ENCODE measurements at regions not wholly inside any gene's neighbourhood (a gene's known extent, or its start where the extent isn't known, plus 50 kb on each side); places are given as distances from the start of the nearest gene placed in this dataset.

DNA sequence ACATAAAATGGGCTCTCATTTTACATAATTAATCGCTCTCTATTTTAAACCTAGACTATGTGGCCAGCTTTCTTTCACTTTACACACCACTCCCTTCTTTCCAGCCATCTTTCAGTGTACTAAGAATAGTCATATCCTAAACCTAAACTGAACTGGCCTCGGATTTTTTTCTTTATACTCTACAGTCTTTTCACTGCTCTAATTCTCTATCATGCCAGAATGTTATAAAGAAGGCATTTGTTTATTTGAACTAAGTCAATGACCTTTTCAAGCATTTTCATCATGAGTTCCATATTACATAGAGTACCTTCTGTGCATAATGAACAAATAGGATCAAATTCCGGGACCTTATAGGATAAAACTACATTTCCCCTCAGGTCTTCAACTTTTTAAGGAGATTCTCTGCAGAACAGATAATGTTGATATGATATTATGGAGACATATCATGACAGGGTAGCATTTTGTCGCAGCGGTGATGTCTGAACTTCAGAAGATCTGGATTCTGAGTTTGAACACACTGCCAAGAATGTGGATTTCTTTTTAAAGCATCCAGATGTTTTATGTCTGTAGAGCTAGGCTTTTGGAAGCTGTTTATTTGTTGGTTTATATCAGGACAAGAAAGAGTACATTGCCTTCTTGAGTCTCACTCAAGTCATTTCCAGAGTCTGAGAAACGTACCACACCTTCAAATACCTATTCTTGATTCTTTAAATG, 1047.3 kb downstream of the MCTP2 start:
- Histone ChIP-seq H3K4me3 (ENCODE audit: low read depth in 1 of 2, low read length in 2 of 2) (no peak overlapping the region), H3K27me3 (ENCODE audit: control insufficient read depth in 1 of 2, insufficient read depth in 2 of 2, low read length in 2 of 2) (no peaks in the 10 kb centered on the region), H3K36me3 (ENCODE audit: control insufficient read depth in 1 of 2, insufficient read depth in 2 of 2, low read length in 2 of 2) (no peaks in the 10 kb centered on the region), H3K9ac (ENCODE audit: low read depth in 1 of 2, low read length in 2 of 2) (no peak overlapping the region), H3K27ac (ENCODE audit: low read depth, low read length) (no peak overlapping the region), H3K4me1 (ENCODE audit: control insufficient read depth in 1 of 2, insufficient read depth in 2 of 2, low read length in 2 of 2) (no peaks in the 10 kb centered on the region), H3K9me3 (ENCODE audit: control insufficient read depth in 1 of 2, low read length in 2 of 2) (no peaks in the 10 kb centered on the region)

DNA sequence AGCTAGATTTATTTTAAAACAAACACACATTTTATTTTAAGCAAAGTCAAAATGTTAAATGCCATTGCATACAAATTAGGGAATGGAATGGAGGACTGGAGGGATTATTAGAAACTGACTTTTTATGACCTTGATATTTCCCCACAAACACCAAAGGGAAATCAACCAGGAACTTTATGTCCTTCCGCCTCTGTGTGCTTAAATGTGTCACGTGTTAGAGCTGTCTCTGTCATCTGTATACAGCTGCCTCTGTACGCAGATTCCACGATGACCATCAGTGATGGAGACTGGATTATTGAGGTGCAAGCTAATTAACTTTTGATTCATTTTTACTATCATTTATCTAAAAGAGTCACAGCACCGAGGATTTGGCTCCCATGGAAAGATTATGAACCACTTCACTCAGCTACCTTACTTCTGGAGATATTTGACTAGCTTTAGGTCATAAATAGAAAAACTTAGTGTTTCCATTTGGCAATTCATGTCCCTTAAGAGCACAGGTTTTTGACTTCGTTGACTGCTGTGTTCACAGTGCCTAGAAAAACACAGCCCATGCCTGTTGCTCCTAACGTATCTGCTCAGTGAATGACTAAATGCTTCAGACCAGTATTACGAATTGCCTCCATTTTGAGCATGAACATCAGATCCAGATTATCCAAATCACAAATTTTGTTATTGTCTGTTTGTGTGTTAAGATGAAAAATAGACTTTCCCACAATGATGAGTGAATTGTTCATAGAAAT, 1048.1 kb downstream of the MCTP2 start:
- H3K4me3 ChIP-seq (ENCODE audit: low read depth in 1 of 2, low read length in 2 of 2) = no peak overlapping the region
- H3K27ac ChIP-seq (ENCODE audit: low read depth, low read length) = no peak overlapping the region
- no peaks in the 10 kb centered on the region for H3K27me3 ChIP-seq (ENCODE audit: control insufficient read depth in 1 of 2, insufficient read depth in 2 of 2, low read length in 2 of 2)
- no peak overlapping the region for H3K9ac ChIP-seq (ENCODE audit: low read depth in 1 of 2, low read length in 2 of 2)
- no peaks in the 10 kb centered on the region for H3K4me1 ChIP-seq (ENCODE audit: control insufficient read depth in 1 of 2, insufficient read depth in 2 of 2, low read length in 2 of 2)
- H3K9me3 ChIP-seq (ENCODE audit: control insufficient read depth in 1 of 2, low read length in 2 of 2) = no peaks in the 10 kb centered on the region
- no peaks in the 10 kb centered on the region for H3K36me3 ChIP-seq (ENCODE audit: control insufficient read depth in 1 of 2, insufficient read depth in 2 of 2, low read length in 2 of 2)

DNA sequence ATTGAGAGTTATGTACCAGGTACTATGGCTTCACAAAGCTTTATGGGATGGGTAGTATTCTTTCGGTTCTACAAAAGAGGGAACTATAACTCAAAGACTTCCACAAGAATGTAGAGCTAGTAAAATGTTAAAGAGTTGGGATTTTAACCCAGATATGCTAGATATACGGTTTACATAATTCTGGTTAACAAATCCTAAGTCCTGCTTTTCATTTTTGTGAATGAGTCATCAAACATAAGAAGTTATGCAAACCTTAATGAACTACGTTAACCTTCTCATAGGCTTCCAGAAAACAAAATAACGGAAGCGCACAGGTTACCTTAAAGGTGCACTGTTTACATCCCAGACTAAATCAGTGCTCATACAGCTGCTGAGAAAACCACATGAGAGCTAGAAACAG, 1049.3 kb downstream of the MCTP2 start:
- Histone ChIP-seq H3K4me3 (ENCODE audit: low read depth in 1 of 2, low read length in 2 of 2) (no peak overlapping the region), H3K9ac (ENCODE audit: low read depth in 1 of 2, low read length in 2 of 2) (no peak overlapping the region), H3K27ac (ENCODE audit: low read depth, low read length) (no peak overlapping the region), H3K4me1 (ENCODE audit: control insufficient read depth in 1 of 2, insufficient read depth in 2 of 2, low read length in 2 of 2) (no peaks in the 10 kb centered on the region), H3K9me3 (ENCODE audit: control insufficient read depth in 1 of 2, low read length in 2 of 2) (no peaks in the 10 kb centered on the region), H3K27me3 (ENCODE audit: control insufficient read depth in 1 of 2, insufficient read depth in 2 of 2, low read length in 2 of 2) (no peaks in the 10 kb centered on the region), H3K36me3 (ENCODE audit: control insufficient read depth in 1 of 2, insufficient read depth in 2 of 2, low read length in 2 of 2) (no peaks in the 10 kb centered on the region)

DNA sequence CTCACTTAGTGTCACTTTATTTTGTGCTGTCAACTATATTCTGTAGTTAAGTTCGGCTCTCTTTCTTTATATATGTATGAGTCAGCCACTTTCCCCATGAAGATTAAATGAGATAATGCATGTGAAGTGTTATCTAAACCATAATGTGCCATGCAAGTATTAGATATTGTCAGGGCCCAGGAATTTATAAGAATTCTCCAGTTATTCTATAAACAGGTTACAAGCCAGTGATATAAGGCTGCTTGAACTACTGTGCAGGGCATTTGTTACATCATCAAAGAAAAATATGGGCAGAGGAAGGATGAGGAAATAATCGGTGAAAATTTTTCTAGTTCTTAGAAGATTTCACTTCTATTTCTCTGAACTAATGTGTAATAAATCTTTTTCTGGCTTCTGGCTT, 1049.0 kb upstream of the NR2F2 start:
- no peaks in the 10 kb centered on the region for H3K9me3 ChIP-seq (ENCODE audit: control insufficient read depth in 1 of 2, low read length in 2 of 2)
- H3K9ac ChIP-seq (ENCODE audit: low read depth in 1 of 2, low read length in 2 of 2) = no peak overlapping the region
- no peaks in the 10 kb centered on the region for H3K27me3 ChIP-seq (ENCODE audit: control insufficient read depth in 1 of 2, insufficient read depth in 2 of 2, low read length in 2 of 2)
- no peaks in the 10 kb centered on the region for H3K36me3 ChIP-seq (ENCODE audit: control insufficient read depth in 1 of 2, insufficient read depth in 2 of 2, low read length in 2 of 2)
- H3K4me3 ChIP-seq (ENCODE audit: low read depth in 1 of 2, low read length in 2 of 2) = no peak overlapping the region
- H3K4me1 ChIP-seq (ENCODE audit: control insufficient read depth in 1 of 2, insufficient read depth in 2 of 2, low read length in 2 of 2) = no peaks in the 10 kb centered on the region
- no peak overlapping the region for H3K27ac ChIP-seq (ENCODE audit: low read depth, low read length)

DNA sequence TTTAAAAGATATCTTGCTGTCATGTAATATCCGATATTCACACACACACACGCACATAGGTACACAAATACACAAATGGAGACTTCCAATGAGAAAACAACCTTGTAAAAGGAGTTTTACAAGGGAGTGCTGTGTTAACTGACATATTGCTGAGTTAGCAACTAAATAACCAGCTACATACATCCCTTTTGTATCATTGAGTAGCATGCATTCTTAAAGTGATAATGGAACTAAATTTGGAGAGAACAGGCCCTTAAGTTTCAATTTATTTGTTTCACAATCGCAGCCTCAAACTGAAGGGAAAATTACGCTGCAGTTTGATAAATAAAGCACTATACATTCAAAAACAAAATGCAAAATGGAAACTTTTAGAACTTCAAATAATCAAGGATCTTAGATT, 1046.0 kb upstream of the NR2F2 start:
- Histone ChIP-seq H3K9ac (ENCODE audit: low read depth in 1 of 2, low read length in 2 of 2) (no peak overlapping the region), H3K27ac (ENCODE audit: low read depth, low read length) (no peak overlapping the region), H3K36me3 (ENCODE audit: control insufficient read depth in 1 of 2, insufficient read depth in 2 of 2, low read length in 2 of 2) (no peaks in the 10 kb centered on the region), H3K27me3 (ENCODE audit: control insufficient read depth in 1 of 2, insufficient read depth in 2 of 2, low read length in 2 of 2) (no peaks in the 10 kb centered on the region), H3K9me3 (ENCODE audit: control insufficient read depth in 1 of 2, low read length in 2 of 2) (no peaks in the 10 kb centered on the region), H3K4me3 (ENCODE audit: low read depth in 1 of 2, low read length in 2 of 2) (no peak overlapping the region), H3K4me1 (ENCODE audit: control insufficient read depth in 1 of 2, insufficient read depth in 2 of 2, low read length in 2 of 2) (no peaks in the 10 kb centered on the region)

DNA sequence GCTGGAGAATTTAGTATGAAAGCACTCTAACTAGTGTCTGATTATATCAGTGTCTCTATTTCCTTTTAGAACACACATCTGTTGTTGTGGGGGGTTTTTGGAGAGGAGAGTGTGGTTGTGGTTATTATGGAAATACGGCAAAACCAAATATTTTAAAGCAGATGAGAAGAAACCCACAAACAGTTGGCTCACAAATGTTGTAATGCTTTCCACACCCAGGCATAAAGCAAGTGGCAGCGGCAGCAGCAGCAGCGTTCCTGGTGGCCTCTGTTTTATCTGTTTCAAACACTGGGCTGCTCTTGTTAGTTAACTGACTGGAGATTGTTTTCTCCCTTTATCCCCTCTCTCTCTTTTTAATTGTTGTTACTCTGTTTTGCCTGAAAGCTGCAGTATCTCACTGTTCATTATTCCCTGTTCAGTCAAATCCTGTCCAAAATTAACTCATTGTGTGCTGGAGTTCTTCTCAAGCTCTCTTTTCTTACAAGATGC, 1045.5 kb upstream of the NR2F2 start:
- H3K4me1 ChIP-seq (ENCODE audit: control insufficient read depth in 1 of 2, insufficient read depth in 2 of 2, low read length in 2 of 2) = no peaks in the 10 kb centered on the region
- H3K9ac ChIP-seq (ENCODE audit: low read depth in 1 of 2, low read length in 2 of 2) = no peak overlapping the region
- no peak overlapping the region for H3K27ac ChIP-seq (ENCODE audit: low read depth, low read length)

DNA sequence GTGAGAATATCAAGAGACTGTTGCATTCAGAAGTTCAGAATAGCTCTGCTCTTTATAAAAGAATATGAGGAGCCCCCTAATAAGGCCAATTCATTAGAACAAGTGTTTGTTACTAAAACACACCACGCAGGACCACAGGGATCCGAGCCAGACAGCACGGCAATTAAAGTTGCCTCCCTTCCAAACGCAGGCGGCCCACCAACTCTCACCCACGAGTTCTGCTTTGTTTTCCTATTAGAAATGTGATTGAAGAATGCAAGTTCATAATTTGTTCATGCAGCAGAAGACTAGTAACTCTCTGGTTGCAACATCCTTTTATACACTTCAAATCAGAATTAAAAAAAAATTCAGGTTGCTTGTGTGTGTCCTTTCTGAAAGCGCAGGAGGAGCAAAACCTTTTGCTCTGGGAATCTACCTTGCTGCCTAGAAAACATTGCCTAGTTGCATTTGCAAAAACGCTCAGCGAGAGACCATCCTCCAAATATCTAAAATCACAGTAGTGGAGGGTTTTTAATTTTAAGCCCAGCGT, 1044.1 kb upstream of the NR2F2 start:
- Histone ChIP-seq H3K27me3 (ENCODE audit: control insufficient read depth in 1 of 2, insufficient read depth in 2 of 2, low read length in 2 of 2) (no peaks in the 10 kb centered on the region), H3K4me1 (ENCODE audit: control insufficient read depth in 1 of 2, insufficient read depth in 2 of 2, low read length in 2 of 2) (no peaks in the 10 kb centered on the region), H3K36me3 (ENCODE audit: control insufficient read depth in 1 of 2, insufficient read depth in 2 of 2, low read length in 2 of 2) (no peaks in the 10 kb centered on the region), H3K9me3 (ENCODE audit: control insufficient read depth in 1 of 2, low read length in 2 of 2) (no peaks in the 10 kb centered on the region), H3K4me3 (ENCODE audit: low read depth in 1 of 2, low read length in 2 of 2) (no peak overlapping the region), H3K27ac (ENCODE audit: low read depth, low read length) (no peak overlapping the region), H3K9ac (ENCODE audit: low read depth in 1 of 2, low read length in 2 of 2) (no peak overlapping the region)

More for the DNA sequence above, 1045.5 kb upstream of the NR2F2 start:
- Histone ChIP-seq H3K9me3 (ENCODE audit: control insufficient read depth in 1 of 2, low read length in 2 of 2) (no peaks in the 10 kb centered on the region), H3K4me3 (ENCODE audit: low read depth in 1 of 2, low read length in 2 of 2) (no peak overlapping the region), H3K27me3 (ENCODE audit: control insufficient read depth in 1 of 2, insufficient read depth in 2 of 2, low read length in 2 of 2) (no peaks in the 10 kb centered on the region), H3K36me3 (ENCODE audit: control insufficient read depth in 1 of 2, insufficient read depth in 2 of 2, low read length in 2 of 2) (no peaks in the 10 kb centered on the region)

DNA sequence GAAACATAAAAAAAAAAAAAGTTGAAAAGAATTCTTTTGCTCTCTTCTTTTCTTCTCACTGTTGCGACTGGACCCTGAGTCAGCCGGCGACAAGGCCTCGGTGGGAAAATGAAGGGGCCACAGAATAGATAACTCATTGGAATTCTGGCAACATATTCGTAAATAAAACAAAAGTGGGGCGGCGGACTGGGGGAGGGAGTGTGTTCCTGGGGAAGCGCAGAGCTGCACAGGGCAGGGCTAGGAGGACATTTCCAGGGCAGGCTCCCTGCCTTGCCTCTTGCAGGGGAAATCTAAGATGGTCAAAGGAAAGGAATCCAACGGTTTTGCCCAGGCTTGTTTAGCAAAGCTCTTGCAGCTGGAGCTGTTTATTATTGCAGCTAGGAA, 1042.8 kb upstream of the NR2F2 start:
- H3K4me3 ChIP-seq (ENCODE audit: low read depth in 1 of 2, low read length in 2 of 2) = no peak overlapping the region
- no peak overlapping the region for H3K27ac ChIP-seq (ENCODE audit: low read depth, low read length)
- H3K9me3 ChIP-seq (ENCODE audit: control insufficient read depth in 1 of 2, low read length in 2 of 2) = no peaks in the 10 kb centered on the region
- H3K36me3 ChIP-seq (ENCODE audit: control insufficient read depth in 1 of 2, insufficient read depth in 2 of 2, low read length in 2 of 2) = no peaks in the 10 kb centered on the region
- no peak overlapping the region for H3K9ac ChIP-seq (ENCODE audit: low read depth in 1 of 2, low read length in 2 of 2)
- H3K27me3 ChIP-seq (ENCODE audit: control insufficient read depth in 1 of 2, insufficient read depth in 2 of 2, low read length in 2 of 2) = no peaks in the 10 kb centered on the region
- no peaks in the 10 kb centered on the region for H3K4me1 ChIP-seq (ENCODE audit: control insufficient read depth in 1 of 2, insufficient read depth in 2 of 2, low read length in 2 of 2)

DNA sequence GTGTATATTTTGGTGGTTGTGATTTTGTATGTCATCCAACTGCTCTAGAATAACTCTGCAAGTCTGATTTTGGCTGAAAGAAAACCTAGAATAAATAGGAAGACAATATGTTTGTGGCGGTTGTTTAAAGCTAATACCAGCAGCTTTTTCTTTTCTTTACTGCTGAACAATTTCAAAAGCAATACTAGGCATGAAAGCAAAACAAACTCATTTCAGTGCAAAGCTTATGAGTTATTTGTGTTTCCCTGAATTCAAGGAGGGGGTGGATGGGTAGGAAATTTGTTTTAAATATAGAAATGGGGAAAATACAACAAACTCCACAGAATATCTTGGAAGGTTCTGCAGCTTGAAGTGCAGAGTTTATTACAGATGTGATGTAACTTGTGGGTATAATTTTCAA, 1041.9 kb upstream of the NR2F2 start:
- H3K4me3 ChIP-seq (ENCODE audit: low read depth in 1 of 2, low read length in 2 of 2) = no peak overlapping the region
- H3K27me3 ChIP-seq (ENCODE audit: control insufficient read depth in 1 of 2, insufficient read depth in 2 of 2, low read length in 2 of 2) = no peaks in the 10 kb centered on the region
- peaks cover 0 to 2% of the 10 kb centered on the region in 2 donors for H3K4me1 ChIP-seq (ENCODE audit: control insufficient read depth in 1 of 2, insufficient read depth in 2 of 2, low read length in 2 of 2)
- no peak overlapping the region for H3K9ac ChIP-seq (ENCODE audit: low read depth in 1 of 2, low read length in 2 of 2)
- no peaks in the 10 kb centered on the region for H3K9me3 ChIP-seq (ENCODE audit: control insufficient read depth in 1 of 2, low read length in 2 of 2)
- no peaks in the 10 kb centered on the region for H3K36me3 ChIP-seq (ENCODE audit: control insufficient read depth in 1 of 2, insufficient read depth in 2 of 2, low read length in 2 of 2)
- no peak overlapping the region for H3K27ac ChIP-seq (ENCODE audit: low read depth, low read length)

DNA sequence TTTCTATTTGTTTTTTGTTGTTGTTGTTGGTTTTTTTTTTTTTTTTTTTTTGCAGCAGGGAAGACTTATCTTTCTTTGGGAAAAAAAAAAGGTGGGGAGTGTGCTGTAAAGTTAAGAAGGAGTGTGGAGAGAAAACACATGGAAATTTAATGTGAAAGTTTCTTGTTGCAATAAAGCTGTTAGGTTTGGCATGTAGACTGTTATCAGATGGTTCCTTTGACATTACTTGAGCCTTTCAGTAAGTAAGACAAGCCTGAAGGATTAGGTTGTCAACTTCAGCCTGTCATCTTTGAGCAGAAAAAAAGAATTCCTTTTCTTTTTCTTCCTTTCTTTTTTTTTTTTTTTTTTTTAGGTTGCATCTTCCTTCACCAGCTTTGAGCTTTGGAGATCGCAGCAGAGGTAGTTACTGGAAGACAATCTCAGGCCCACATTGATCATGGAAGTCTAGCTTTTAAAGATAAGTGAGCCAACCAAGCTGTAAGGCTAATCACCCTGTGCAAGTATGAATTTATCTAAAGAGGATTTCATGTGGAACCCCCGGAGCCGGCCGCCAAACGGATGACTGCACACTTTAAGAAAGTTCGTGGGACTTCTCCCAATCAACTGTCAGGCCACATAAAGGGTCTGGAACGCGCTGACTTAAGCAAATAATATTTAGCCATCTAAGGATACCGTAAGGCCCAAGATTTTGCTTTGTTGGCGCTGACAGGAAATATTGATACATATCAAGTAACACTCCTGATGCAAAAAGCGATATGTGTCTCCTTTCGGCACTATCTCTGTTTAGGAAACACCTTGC, 1040.1 kb upstream of the NR2F2 start:
- H3K27me3 ChIP-seq (ENCODE audit: control insufficient read depth in 1 of 2, insufficient read depth in 2 of 2, low read length in 2 of 2) = no peaks in the 10 kb centered on the region
- H3K4me1 ChIP-seq (ENCODE audit: control insufficient read depth in 1 of 2, insufficient read depth in 2 of 2, low read length in 2 of 2) = peaks cover 0 to 2% of the 10 kb centered on the region in 2 donors
- no peaks in the 10 kb centered on the region for H3K36me3 ChIP-seq (ENCODE audit: control insufficient read depth in 1 of 2, insufficient read depth in 2 of 2, low read length in 2 of 2)
- H3K27ac ChIP-seq (ENCODE audit: low read depth, low read length) = no peak overlapping the region
- no peak overlapping the region for H3K9ac ChIP-seq (ENCODE audit: low read depth in 1 of 2, low read length in 2 of 2)
- no peak overlapping the region for H3K4me3 ChIP-seq (ENCODE audit: low read depth in 1 of 2, low read length in 2 of 2)
- H3K9me3 ChIP-seq (ENCODE audit: control insufficient read depth in 1 of 2, low read length in 2 of 2) = no peaks in the 10 kb centered on the region

All from duodenal mucosa (tissue), 2 donors.